Lung (tissue), 11 donors: ENCODE measurements at regions not wholly inside any gene's neighbourhood (a gene's known extent, or its start where the extent isn't known, plus 50 kb on each side); places are given as distances from the start of the nearest gene placed in this dataset.

ENCODE experiments used
- ATAC-seq: fragments of 200-7000 bp; cut with Tn5 transposase; one replicate; pipeline ENCODE4 v1.9.1; 2020; ENCODE audit warnings: moderate number of reproducible peaks; ENCODE audit not compliant: insufficient read depth, low FRiP score
- DNase-seq, 3 donors: peaks; one replicate each; pipeline ENCODE4 v3.0.0-alpha.2; 2013 to 2017
- H3K27ac ChIP-seq, 2 donors: one replicate each; pipeline ENCODE4 v1.5.1; 2013; ENCODE audit warnings: mild to moderate bottlenecking in 2 of 2, moderate library complexity in 2 of 2, control low read depth in 1 of 2, inconsistent platforms in 1 of 2, low read depth in 1 of 2, low read length in 1 of 2
- H3K27me3 ChIP-seq, 3 donors: one replicate each; pipeline ENCODE4 v1.5.1; 2013; ENCODE audit warnings: low read length in 2 of 3; ENCODE audit not compliant: control insufficient read depth in 3 of 3, insufficient read depth in 3 of 3
- H3K36me3 ChIP-seq, 4 donors: one replicate each; pipeline ENCODE4 v1.5.1; 2013; ENCODE audit warnings: low read length in 4 of 4, mild to moderate bottlenecking in 1 of 4, moderate library complexity in 1 of 4; ENCODE audit not compliant: control insufficient read depth in 4 of 4, insufficient read depth in 4 of 4
- H3K4me1 ChIP-seq, 5 donors: one replicate each; pipeline ENCODE4 v1.5.1; 2013; ENCODE audit warnings: low read length in 5 of 5, mild to moderate bottlenecking in 2 of 5, moderate library complexity in 1 of 5; ENCODE audit not compliant: control insufficient read depth in 5 of 5, insufficient read depth in 5 of 5
- H3K4me3 ChIP-seq: one replicate; pipeline ENCODE4 v1.5.1; 2013; ENCODE audit warnings: mild to moderate bottlenecking, control low read depth, moderate library complexity
- H3K9ac ChIP-seq, 2 donors: one replicate each; pipeline ENCODE4 v1.5.1; 2013; ENCODE audit warnings: low read length in 2 of 2, control low read depth in 1 of 2; ENCODE audit not compliant: insufficient read depth in 1 of 2
- H3K9me3 ChIP-seq, 4 donors: one replicate each; pipeline ENCODE4 v1.5.1; 2013; ENCODE audit warnings: low read length in 3 of 4, mild to moderate bottlenecking in 1 of 4, moderate library complexity in 1 of 4; ENCODE audit not compliant: control insufficient read depth in 4 of 4, insufficient read depth in 3 of 4
- WGBS, 2 donors: extraction: QIAGEN DNeasy Blood & Tissue Kit; methylation state at CpG; one replicate each; pipeline ENCODE4 v1.1.7; 2013; 5-methylcytosine and 5-hydroxymethylcytosine counted together
- TF ChIP-seq, protein P1 (sequence below): IDR thresholded peaks from 2 replicates; pipeline ENCODE4 v1.5.1; 2012; ENCODE audit warnings: mild to moderate bottlenecking; ENCODE audit errors: control extremely low read depth, extremely low read depth
- donor health status: control.
- donor health status: control.
- donor health status: Bipolar disorder and iron deficiency.
- donor health status: healthy.
- donor health status: DM: yes; HTN: yes; CAD: no.

DNA sequence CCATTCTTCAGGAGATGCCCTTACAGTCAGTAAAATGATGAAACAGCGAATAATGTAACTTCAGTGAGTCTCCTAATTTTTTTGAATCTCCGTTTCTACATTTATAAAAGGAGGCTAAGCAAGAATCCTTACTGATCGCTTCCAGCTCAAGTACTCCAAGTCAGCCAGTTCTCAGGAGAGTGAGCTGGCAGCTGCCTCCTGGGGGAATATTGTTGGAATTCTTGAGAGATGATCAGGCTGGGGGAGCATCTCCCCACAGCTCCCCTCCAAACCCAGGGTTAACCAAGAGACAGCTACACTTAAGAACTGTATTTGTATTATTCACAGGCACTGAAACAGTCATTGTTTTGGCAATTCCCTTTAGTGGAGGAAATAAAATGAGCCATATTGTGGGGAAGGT is 89.1 kb upstream of the PCSK2 start:
- Histone ChIP-seq H3K9ac (no peak overlapping the region), H3K4me3 (no peak overlapping the region), H3K27me3 (no peaks in the 10 kb centered on the region), H3K4me1 (no peaks in the 10 kb centered on the region), H3K27ac (no peak overlapping the region), H3K9me3 (peaks cover 0 to 3% (median 0%) of the 10 kb centered on the region in 4 donors), H3K36me3 (no peaks in the 10 kb centered on the region)
- TF ChIP-seq, protein P1, sequence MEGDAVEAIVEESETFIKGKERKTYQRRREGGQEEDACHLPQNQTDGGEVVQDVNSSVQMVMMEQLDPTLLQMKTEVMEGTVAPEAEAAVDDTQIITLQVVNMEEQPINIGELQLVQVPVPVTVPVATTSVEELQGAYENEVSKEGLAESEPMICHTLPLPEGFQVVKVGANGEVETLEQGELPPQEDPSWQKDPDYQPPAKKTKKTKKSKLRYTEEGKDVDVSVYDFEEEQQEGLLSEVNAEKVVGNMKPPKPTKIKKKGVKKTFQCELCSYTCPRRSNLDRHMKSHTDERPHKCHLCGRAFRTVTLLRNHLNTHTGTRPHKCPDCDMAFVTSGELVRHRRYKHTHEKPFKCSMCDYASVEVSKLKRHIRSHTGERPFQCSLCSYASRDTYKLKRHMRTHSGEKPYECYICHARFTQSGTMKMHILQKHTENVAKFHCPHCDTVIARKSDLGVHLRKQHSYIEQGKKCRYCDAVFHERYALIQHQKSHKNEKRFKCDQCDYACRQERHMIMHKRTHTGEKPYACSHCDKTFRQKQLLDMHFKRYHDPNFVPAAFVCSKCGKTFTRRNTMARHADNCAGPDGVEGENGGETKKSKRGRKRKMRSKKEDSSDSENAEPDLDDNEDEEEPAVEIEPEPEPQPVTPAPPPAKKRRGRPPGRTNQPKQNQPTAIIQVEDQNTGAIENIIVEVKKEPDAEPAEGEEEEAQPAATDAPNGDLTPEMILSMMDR = no peak
- DNase-seq (no peak), ATAC-seq (no peak)
- WGBS, 2 donors = 91 to 94% methylated on average over 3 of the region's 3 CpGs

DNA sequence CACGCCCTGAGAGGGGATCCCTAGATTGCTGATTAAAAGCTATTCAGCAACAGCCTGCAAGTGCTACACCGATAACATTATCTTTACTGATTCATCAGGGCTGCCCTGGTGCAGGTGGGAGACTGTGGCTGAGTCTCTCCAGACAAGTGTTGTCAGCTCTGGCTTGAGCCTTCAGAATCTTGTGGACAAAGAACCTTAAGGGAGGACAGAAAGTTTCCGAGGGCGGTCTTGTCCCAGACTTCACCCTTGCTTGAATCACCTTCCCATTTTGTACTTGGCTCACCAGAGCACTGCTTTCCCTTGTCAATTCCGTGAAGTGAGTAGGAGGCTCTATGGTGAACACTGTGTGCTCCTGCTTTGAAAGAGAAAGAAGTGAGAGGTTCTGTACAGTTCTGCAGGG is 88.6 kb upstream of the PCSK2 start:
- ATAC-seq (no peak), DNase-seq (no peak)
- 83 to 93% methylated on average over 5 of the region's 5 CpGs for WGBS, 2 donors

GRCh38 chr20:17140894-17141293 is 85.9 kb upstream of the PCSK2 start:
- no peak overlapping the region for H3K27ac ChIP-seq
- no peaks in the 10 kb centered on the region for H3K4me1 ChIP-seq
- H3K27me3 ChIP-seq = no peaks in the 10 kb centered on the region
- 87 to 91% methylated on average over 3 of the region's 3 CpGs for WGBS, 2 donors
- no peak overlapping the region for H3K9ac ChIP-seq
- no peak overlapping the region for H3K4me3 ChIP-seq
- ATAC-seq = no peak
- DNase-seq = no peak
- no peaks in the 10 kb centered on the region for H3K36me3 ChIP-seq
- TF ChIP-seq, protein P1 = no peak
- no peaks in the 10 kb centered on the region for H3K9me3 ChIP-seq

More for the DNA sequence above, 88.6 kb upstream of the PCSK2 start:
- Histone ChIP-seq H3K9me3 (peaks cover 0 to 3% (median 0%) of the 10 kb centered on the region in 4 donors), H3K4me1 (no peaks in the 10 kb centered on the region), H3K4me3 (no peak overlapping the region), H3K9ac (no peak overlapping the region), H3K27ac (no peak overlapping the region), H3K36me3 (no peaks in the 10 kb centered on the region), H3K27me3 (no peaks in the 10 kb centered on the region)
- TF ChIP-seq, protein P1 = no peak

- 89 to 93% methylated on average over 4 of the region's 4 CpGs for WGBS, 2 donors
- H3K4me3 ChIP-seq = no peak overlapping the region
- no peaks in the 10 kb centered on the region for H3K4me1 ChIP-seq
- H3K27ac ChIP-seq = no peak overlapping the region
- DNase-seq = no peak
- TF ChIP-seq, protein P1 = no peak
- H3K9me3 ChIP-seq = no peaks in the 10 kb centered on the region
- H3K9ac ChIP-seq = no peak overlapping the region
- H3K27me3 ChIP-seq = no peaks in the 10 kb centered on the region
- no peak for ATAC-seq
- H3K36me3 ChIP-seq = no peaks in the 10 kb centered on the region
Observed at GRCh38 chr20:17141568-17141967, 85.3 kb upstream of the PCSK2 start.
